ENCODE measurements at regions not wholly inside any gene's neighbourhood (a gene's known extent, or its start where the extent isn't known, plus 50 kb on each side); places are given as distances from the start of the nearest gene placed in this dataset.

DNA sequence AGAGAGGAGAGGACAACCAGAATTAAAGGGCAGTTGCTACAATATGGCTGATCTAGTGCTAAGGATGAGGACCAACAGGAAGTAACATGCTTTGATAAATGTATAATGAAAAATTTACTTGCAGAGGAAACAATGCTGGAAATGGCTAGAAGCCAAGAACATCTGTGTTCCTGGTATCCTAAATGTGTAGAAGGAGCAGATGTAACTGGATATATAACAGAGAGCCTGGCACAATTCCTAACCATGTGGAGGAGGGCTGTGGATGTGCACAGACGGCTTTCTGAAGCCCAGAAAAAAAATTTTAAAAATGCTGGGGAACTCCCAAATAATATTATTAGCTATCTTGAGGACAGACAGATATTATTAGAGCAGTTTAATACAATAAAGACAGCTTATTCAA, 159.4 kb upstream of the GBE1 start:
- Histone ChIP-seq H3K4me2 (replicated peaks; ENCODE audit: extremely low read depth, low read length, poor library complexity, severe bottlenecking) (no peak overlapping the region), H3K4me1 (ENCODE audit: control insufficient read depth in 1 of 2, insufficient read depth in 2 of 2, low read length in 2 of 2) (no peaks in the 10 kb centered on the region), H3K36me3 (replicated peaks in 1 of 2; ENCODE audit: control insufficient read depth in 1 of 2, insufficient read depth in 2 of 2, low read length in 2 of 2) (no peaks in the 10 kb centered on the region), H4K20me1 (ENCODE audit: insufficient read depth, low read length) (no peaks in the 10 kb centered on the region), H3K4me3 (replicated peaks in 1 of 3; ENCODE audit: low read depth in 2 of 3, low read length in 3 of 3) (no peak overlapping the region), H3K9ac (ENCODE audit: insufficient read depth, low read length, poor library complexity, severe bottlenecking) (no peak overlapping the region), H3K9me3 (replicated peaks in 1 of 2; ENCODE audit: control insufficient read depth in 1 of 2, insufficient read depth in 1 of 2, low read length in 2 of 2) (no peaks in the 10 kb centered on the region), H2AFZ (ENCODE audit: insufficient read depth, low read depth, low read length, poor library complexity, severe bottlenecking) (no peak overlapping the region), H3K27ac (ENCODE audit: low read depth in 1 of 2, low read length in 2 of 2) (no peak overlapping the region), H3K79me2 (ENCODE audit: insufficient read depth, low read length) (no peaks in the 10 kb centered on the region), H3K27me3 (ENCODE audit: control insufficient read depth in 2 of 2, insufficient read depth in 2 of 2, low read length in 2 of 2) (no peaks in the 10 kb centered on the region)
- intact Hi-C loops (cut with micrococcal nuclease) = no loop called here
- Mint-ChIP-seq H3K27me3 (ENCODE audit: low read depth in 3 of 3) (peaks cover 0 to 1% (median 0%) of the 10 kb centered on the region in 3 donors), H3K9me3 (peaks cover 0 to 3% (median 0%) of the 10 kb centered on the region in 7 donors), H3K4me3 (no peak overlapping the region), H3K4me1 (no peaks in the 10 kb centered on the region), H3K36me3 (no peaks in the 10 kb centered on the region), H3K27ac (no peak overlapping the region)
- no CpG with 5 or more reads among the region's 1 CpG for WGBS (ENCODE audit: insufficient coverage)
- DNase-seq = no peak
- TF ChIP-seq CTCF (IDR thresholded peaks at IDR 0.05) = no peak

GRCh38 chr3:81916890-81917289, 155.4 kb upstream of the GBE1 start:
- no peak for DNase-seq
- Histone ChIP-seq H3K4me1 (ENCODE audit: control insufficient read depth in 1 of 2, insufficient read depth in 2 of 2, low read length in 2 of 2) (no peaks in the 10 kb centered on the region), H3K36me3 (replicated peaks in 1 of 2; ENCODE audit: control insufficient read depth in 1 of 2, insufficient read depth in 2 of 2, low read length in 2 of 2) (no peaks in the 10 kb centered on the region), H3K9ac (ENCODE audit: insufficient read depth, low read length, poor library complexity, severe bottlenecking) (no peak overlapping the region), H3K27ac (ENCODE audit: low read depth in 1 of 2, low read length in 2 of 2) (no peak overlapping the region), H3K9me3 (replicated peaks in 1 of 2; ENCODE audit: control insufficient read depth in 1 of 2, insufficient read depth in 1 of 2, low read length in 2 of 2) (no peaks in the 10 kb centered on the region), H3K4me3 (replicated peaks in 1 of 3; ENCODE audit: low read depth in 2 of 3, low read length in 3 of 3) (no peak overlapping the region), H4K20me1 (ENCODE audit: insufficient read depth, low read length) (no peaks in the 10 kb centered on the region), H2AFZ (ENCODE audit: insufficient read depth, low read depth, low read length, poor library complexity, severe bottlenecking) (no peak overlapping the region), H3K27me3 (ENCODE audit: control insufficient read depth in 2 of 2, insufficient read depth in 2 of 2, low read length in 2 of 2) (no peaks in the 10 kb centered on the region), H3K79me2 (ENCODE audit: insufficient read depth, low read length) (no peaks in the 10 kb centered on the region), H3K4me2 (replicated peaks; ENCODE audit: extremely low read depth, low read length, poor library complexity, severe bottlenecking) (no peak overlapping the region)
- intact Hi-C loops (cut with micrococcal nuclease) = no loop called here
- no peak overlapping the region for H3K27ac Mint-ChIP-seq
- WGBS (ENCODE audit: insufficient coverage) = no CpG with 5 or more reads among the region's 1 CpG
- no peak for TF ChIP-seq CTCF (IDR thresholded peaks at IDR 0.05)
- peaks cover 0 to 3% (median 0%) of the 10 kb centered on the region in 7 donors for H3K9me3 Mint-ChIP-seq
- H3K27me3 Mint-ChIP-seq (ENCODE audit: low read depth in 3 of 3) = no peaks in the 10 kb centered on the region
- H3K36me3 Mint-ChIP-seq = no peaks in the 10 kb centered on the region
- H3K4me1 Mint-ChIP-seq = no peaks in the 10 kb centered on the region
- no peak overlapping the region for H3K4me3 Mint-ChIP-seq

Measured in CD14-positive monocyte (primary cell).